Tibial artery (tissue), 4 donors: ENCODE measurements at regions not wholly inside any gene's neighbourhood (a gene's known extent, or its start where the extent isn't known, plus 50 kb on each side); places are given as distances from the start of the nearest gene placed in this dataset.

Experiments used
- DNase-seq, 2 donors: peaks; one replicate each; pipeline ENCODE4 v3.0.0-alpha.2; 2019
- H3K27ac ChIP-seq, 2 donors: fragments of 200-600 bp; sonication (generic) in 1 of 2; 1 replicate in 1 of 2; 2 replicates in 1 of 2; pipeline ENCODE4 v1.5.1; 2018 to 2019; ENCODE audit warnings: mild to moderate bottlenecking in 1 of 2
- H3K27me3 ChIP-seq, 2 donors: fragments of 200-600 bp; sonication (generic) in 1 of 2; one replicate each; pipeline versions ENCODE4 v1.5.1 to v1.6.0; 2016 to 2019
- H3K36me3 ChIP-seq, 3 donors: fragments of 200-600 bp; sonication (generic) in 2 of 3; one replicate each; pipeline ENCODE4 v1.5.1; 2016 to 2019; ENCODE audit warnings: mild to moderate bottlenecking in 2 of 3
- H3K4me1 ChIP-seq, 4 donors: fragments of 200-600 bp; sonication (generic) in 2 of 4; 1 replicate in 3 of 4; 2 replicates in 1 of 4; pipeline ENCODE4 v1.5.1; 2016 to 2019
- H3K4me3 ChIP-seq, 2 donors: fragments of 200-600 bp; sonication (generic) in 1 of 2; 1 replicate in 1 of 2; 2 replicates in 1 of 2; pipeline ENCODE4 v1.5.1; 2018 to 2019; ENCODE audit warnings: mild to moderate bottlenecking in 2 of 2
- H3K9me3 ChIP-seq, 3 donors: fragments of 200-600 bp; sonication (generic) in 1 of 3; one replicate each; pipeline ENCODE4 v1.5.1; 2016 to 2019
- intact Hi-C: fragments of 100-400 bp; cut with DNase I; formaldehyde crosslinking; loops from one replicate; pipeline ENCODE4 v1.15.0; 2023; ENCODE audit warnings: low total_unique reads
- TF ChIP-seq, protein P1 (sequence below), 2 experiments: fragments of 200-600 bp in 1 of 2; fragments of 450-650 bp in 1 of 2; IDR thresholded peaks; one replicate each; pipeline ENCODE4 v1.5.1; 2017 to 2019; ENCODE audit warnings: antibody characterized with exemption in 2 of 2, mild to moderate bottlenecking in 1 of 2, moderate library complexity in 1 of 2

DNA sequence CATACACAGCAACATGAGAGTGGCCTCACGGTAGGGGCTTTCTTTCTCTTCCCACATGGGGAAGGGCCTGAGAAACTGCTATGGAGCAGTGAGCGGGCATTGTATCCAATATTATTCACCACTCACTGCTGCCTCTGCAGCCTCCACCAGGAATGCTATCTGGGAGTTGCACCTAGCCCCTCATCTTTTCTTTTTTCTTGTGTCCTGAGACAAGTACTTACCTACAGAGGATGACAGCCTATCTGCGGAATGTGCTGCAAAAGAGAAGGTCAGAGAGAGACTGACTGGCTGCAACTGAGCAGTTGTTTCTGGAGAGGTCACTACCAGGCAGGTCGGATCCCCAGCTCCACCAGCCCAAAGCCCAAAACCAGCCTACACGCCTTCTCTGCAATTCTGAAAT, 52.1 kb upstream of the HTATIP2 start:
- H3K27ac ChIP-seq, result no peak overlapping the region
- H3K27me3 ChIP-seq, result no peaks in the 10 kb centered on the region
- TF ChIP-seq, protein P1, sequence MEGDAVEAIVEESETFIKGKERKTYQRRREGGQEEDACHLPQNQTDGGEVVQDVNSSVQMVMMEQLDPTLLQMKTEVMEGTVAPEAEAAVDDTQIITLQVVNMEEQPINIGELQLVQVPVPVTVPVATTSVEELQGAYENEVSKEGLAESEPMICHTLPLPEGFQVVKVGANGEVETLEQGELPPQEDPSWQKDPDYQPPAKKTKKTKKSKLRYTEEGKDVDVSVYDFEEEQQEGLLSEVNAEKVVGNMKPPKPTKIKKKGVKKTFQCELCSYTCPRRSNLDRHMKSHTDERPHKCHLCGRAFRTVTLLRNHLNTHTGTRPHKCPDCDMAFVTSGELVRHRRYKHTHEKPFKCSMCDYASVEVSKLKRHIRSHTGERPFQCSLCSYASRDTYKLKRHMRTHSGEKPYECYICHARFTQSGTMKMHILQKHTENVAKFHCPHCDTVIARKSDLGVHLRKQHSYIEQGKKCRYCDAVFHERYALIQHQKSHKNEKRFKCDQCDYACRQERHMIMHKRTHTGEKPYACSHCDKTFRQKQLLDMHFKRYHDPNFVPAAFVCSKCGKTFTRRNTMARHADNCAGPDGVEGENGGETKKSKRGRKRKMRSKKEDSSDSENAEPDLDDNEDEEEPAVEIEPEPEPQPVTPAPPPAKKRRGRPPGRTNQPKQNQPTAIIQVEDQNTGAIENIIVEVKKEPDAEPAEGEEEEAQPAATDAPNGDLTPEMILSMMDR (IDR thresholded peaks at IDR 0.05), result no peak
- H3K4me3 ChIP-seq, result no peak overlapping the region
- intact Hi-C loops, result no loop called here
- no peaks in the 10 kb centered on the region for H3K4me1 ChIP-seq
- H3K9me3 ChIP-seq, result no peaks in the 10 kb centered on the region
- H3K36me3 ChIP-seq, result no peaks in the 10 kb centered on the region
- DNase-seq, result no peak

DNA sequence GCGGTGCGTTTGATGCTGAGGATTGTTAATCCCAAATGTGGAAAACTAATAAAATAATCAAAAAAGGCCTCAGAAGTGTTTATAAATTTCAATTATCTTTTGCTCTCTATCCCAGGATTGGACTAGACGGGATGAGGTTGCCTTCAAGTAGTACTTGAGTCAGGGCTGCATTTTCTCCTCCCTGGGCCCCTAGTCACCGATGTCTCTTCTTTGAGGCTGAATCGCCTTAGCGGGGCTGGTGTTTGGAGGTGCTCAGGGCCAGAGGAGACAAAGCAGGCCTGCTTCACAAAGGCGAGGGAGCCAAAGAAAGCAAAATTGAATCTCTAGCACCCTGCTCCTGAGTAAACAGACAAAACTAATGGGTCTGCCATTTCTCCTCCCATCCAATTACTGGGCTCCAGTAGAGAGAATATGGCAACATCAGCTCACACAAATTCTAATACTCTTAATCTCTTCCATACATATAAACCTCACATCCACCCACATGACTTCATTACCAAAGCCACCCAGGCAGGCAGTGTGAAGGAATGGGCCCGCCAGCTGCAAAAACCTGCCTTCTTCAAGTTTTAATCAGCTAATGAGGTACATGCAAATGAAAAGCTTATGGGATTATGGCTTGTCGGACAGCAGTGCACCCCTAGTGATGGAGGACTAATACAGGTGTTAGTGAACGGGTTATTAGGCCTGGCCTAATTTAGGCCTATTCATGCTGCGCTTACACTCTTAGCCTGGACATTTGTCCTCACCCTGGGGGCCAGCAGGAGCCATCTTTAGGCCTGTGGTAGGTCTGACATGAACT, 52.7 kb upstream of the HTATIP2 start:
- Histone ChIP-seq H3K27me3 (no peaks in the 10 kb centered on the region), H3K4me3 (no peak overlapping the region), H3K36me3 (no peaks in the 10 kb centered on the region), H3K4me1 (no peaks in the 10 kb centered on the region), H3K27ac (no peak overlapping the region), H3K9me3 (no peaks in the 10 kb centered on the region)
- intact Hi-C loops, result no loop called here
- no peak for DNase-seq
- TF ChIP-seq, protein P1 (IDR thresholded peaks at IDR 0.05), result no peak

DNA sequence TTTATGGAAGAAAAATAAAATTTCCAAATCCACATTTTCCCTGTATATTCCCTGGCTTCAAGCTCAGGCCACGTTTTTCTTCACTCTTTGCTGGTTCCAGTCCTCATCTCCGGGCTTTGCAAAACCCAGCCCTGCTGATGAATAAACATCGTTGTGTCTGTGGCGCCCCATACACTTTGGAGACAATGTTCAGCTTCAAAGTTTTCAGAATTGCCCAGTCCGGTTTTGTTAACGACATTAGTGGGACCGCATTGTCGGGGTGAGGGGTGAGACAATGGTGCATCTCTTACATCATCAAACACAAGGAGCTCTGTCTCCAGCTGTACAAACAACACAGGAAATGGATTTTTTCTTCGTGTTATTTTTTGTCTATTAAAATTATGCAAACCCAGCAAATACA, 53.4 kb upstream of the HTATIP2 start:
- no peak for DNase-seq
- Histone ChIP-seq H3K4me3 (no peak overlapping the region), H3K27ac (no peak overlapping the region), H3K4me1 (no peaks in the 10 kb centered on the region), H3K9me3 (no peaks in the 10 kb centered on the region), H3K36me3 (no peaks in the 10 kb centered on the region), H3K27me3 (no peaks in the 10 kb centered on the region)
- TF ChIP-seq, protein P1 (IDR thresholded peaks at IDR 0.05), result no peak
- intact Hi-C loops, result no loop called here

DNA sequence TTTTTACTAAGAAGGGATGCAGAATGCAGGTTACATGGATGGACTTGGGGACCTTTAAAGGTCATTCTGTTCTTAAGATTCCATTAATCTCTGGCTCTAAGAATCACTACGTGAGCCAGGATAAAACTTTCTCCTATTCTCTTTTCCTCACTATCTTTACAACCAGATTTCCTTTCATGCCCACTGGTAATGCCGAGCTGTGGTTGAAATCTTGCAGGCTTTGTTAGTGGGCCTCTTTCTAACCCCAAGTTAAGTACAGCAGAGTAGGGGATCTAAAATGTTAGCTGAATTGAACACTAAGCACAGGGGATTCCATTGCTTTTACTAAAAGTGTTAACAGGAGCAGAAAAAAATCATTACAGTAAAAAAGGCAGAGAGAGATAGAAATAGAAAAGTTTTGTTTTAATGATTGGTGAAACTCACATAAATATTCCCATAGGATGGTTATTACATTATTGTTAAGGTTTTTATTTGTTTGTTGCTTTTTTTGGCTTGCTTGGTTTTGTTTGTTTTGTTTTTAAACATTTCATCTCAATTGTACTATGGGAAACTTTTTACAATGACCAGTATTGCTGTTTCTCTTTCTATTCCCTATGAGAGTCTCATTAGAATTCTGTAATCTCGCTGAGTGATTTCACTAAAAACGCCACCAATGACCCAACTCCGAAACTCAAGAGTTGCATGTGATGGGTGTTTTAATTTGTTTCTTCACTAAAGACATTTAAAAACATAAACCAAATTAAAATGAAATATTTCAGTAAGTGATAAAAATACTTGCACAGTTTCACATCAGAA, 54.1 kb upstream of the HTATIP2 start:
- no peak for DNase-seq
- no peaks in the 10 kb centered on the region for H3K36me3 ChIP-seq
- TF ChIP-seq, protein P1 (IDR thresholded peaks at IDR 0.05), result no peak
- H3K27me3 ChIP-seq, result no peaks in the 10 kb centered on the region
- no peaks in the 10 kb centered on the region for H3K9me3 ChIP-seq
- no peak overlapping the region for H3K27ac ChIP-seq
- no peaks in the 10 kb centered on the region for H3K4me1 ChIP-seq
- H3K4me3 ChIP-seq, result no peak overlapping the region
- intact Hi-C loops, result no loop called here

DNA sequence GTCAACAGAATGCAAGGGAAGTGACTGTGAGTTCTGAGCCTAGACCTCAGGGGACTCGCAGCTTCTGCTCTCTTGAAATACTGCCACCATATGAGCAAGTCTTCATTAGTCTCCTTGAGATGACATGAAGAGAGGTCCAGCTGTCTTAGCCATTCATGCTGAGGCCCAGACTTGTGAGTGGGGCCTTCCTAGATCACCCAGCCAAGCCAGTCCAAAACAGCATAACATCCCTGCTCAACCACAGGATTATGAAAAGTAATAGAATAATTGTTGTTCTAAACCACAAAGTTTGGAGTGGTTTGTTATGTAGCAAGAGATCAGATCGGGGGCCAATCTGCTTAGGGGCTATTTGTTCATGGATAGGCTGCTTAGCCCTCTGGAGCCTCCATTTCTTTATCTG, 54.9 kb upstream of the HTATIP2 start:
- Histone ChIP-seq H3K27me3 (no peaks in the 10 kb centered on the region), H3K4me3 (no peak overlapping the region), H3K4me1 (no peaks in the 10 kb centered on the region), H3K9me3 (no peaks in the 10 kb centered on the region), H3K27ac (no peak overlapping the region), H3K36me3 (no peaks in the 10 kb centered on the region)
- intact Hi-C loops, result no loop called here
- no peak for DNase-seq
- TF ChIP-seq, protein P1 (IDR thresholded peaks at IDR 0.05), result no peak
